ENCODE measurements at regions not wholly inside any gene's neighbourhood (a gene's known extent, or its start where the extent isn't known, plus 50 kb on each side); places are given as distances from the start of the nearest gene placed in this dataset.
"Not testable (repeated sequence)": the region's sequence is repeated elsewhere in the genome, so short reads cannot be mapped to it uniquely, and the experiment has no call there.

GRCh38 chr11:38924644-38925043, 2326.6 kb upstream of the RAG2 start:
- WGBS: 86% methylated on average over 1 of the region's 1 CpG
- H3K27me3 ChIP-seq (replicated peaks; ENCODE audit: insufficient read depth): no peaks in the 10 kb centered on the region
- H3K27ac ChIP-seq: no peak overlapping the region
- no peak overlapping the region for H3K4me3 ChIP-seq
- H3K9me3 ChIP-seq: no peaks in the 10 kb centered on the region
- H3K36me3 ChIP-seq: no peaks in the 10 kb centered on the region
- DNase-seq (ENCODE audit: low spot score): no peak
- no peaks in the 10 kb centered on the region for H3K4me1 ChIP-seq (replicated peaks)
- no peak for TF ChIP-seq POLR2AphosphoS5 (IDR thresholded peaks at IDR 0.05)
- no peak for TF ChIP-seq POLR2A (IDR thresholded peaks at IDR 0.05)
- no peak for TF ChIP-seq CTCF (IDR thresholded peaks at IDR 0.05)
- intact Hi-C loops (cut with DNase I): no loop called here

GRCh38 chr11:38900211-38900610, 2302.2 kb upstream of the RAG2 start:
- WGBS: 19% methylated on average over 6 of the region's 6 CpGs
- no peak for DNase-seq (ENCODE audit: low spot score)
- H3K4me3 ChIP-seq: no peak overlapping the region
- H3K27ac ChIP-seq: no peak overlapping the region
- H3K27me3 ChIP-seq (replicated peaks; ENCODE audit: insufficient read depth): no peaks in the 10 kb centered on the region
- no peaks in the 10 kb centered on the region for H3K9me3 ChIP-seq
- H3K36me3 ChIP-seq: no peaks in the 10 kb centered on the region
- no peaks in the 10 kb centered on the region for H3K4me1 ChIP-seq (replicated peaks)
- intact Hi-C loops (cut with DNase I): no loop called here
- TF ChIP-seq POLR2AphosphoS5 (IDR thresholded peaks at IDR 0.05): no peak

GRCh38 chr11:38894201-38894600, 2296.2 kb upstream of the RAG2 start:
- H3K27me3 ChIP-seq (replicated peaks; ENCODE audit: insufficient read depth); H3K36me3 ChIP-seq; H3K4me1 ChIP-seq (replicated peaks); H3K4me3 ChIP-seq; H3K9me3 ChIP-seq; H3K27ac ChIP-seq; DNase-seq (ENCODE audit: low spot score); intact Hi-C loops (cut with DNase I): not testable (repeated sequence)
- WGBS: 90% methylated on average over 6 of the region's 6 CpGs

GRCh38 chr11:38884145-38884865, 2286.3 kb upstream of the RAG2 start:
- Histone ChIP-seq H3K27me3 (replicated peaks; ENCODE audit: insufficient read depth) (no peaks in the 10 kb centered on the region), H3K9me3 (no peaks in the 10 kb centered on the region), H3K4me1 (replicated peaks) (no peaks in the 10 kb centered on the region), H3K4me3 (no peak overlapping the region), H3K27ac (no peak overlapping the region), H3K36me3 (no peaks in the 10 kb centered on the region)
- intact Hi-C loops (cut with DNase I): no loop called here
- WGBS: 88% methylated on average over 6 of the region's 6 CpGs
- no peak for DNase-seq (ENCODE audit: low spot score)
- TF ChIP-seq POLR2AphosphoS5 (IDR thresholded peaks at IDR 0.05): no peak
- TF ChIP-seq CTCF (IDR thresholded peaks at IDR 0.05): no peak
- TF ChIP-seq POLR2A (IDR thresholded peaks at IDR 0.05): no peak

GRCh38 chr11:38867338-38867737, 2269.3 kb upstream of the RAG2 start:
- Histone ChIP-seq H3K27me3 (replicated peaks; ENCODE audit: insufficient read depth) (no peaks in the 10 kb centered on the region), H3K27ac (no peak overlapping the region), H3K36me3 (no peaks in the 10 kb centered on the region), H3K4me3 (no peak overlapping the region), H3K4me1 (replicated peaks) (no peaks in the 10 kb centered on the region), H3K9me3 (no peaks in the 10 kb centered on the region)
- WGBS: 85% methylated on average over 3 of the region's 3 CpGs
- DNase-seq (ENCODE audit: low spot score): no peak
- intact Hi-C loops (cut with DNase I): no loop called here
- TF ChIP-seq POLR2A (IDR thresholded peaks at IDR 0.05): no peak
- no peak for TF ChIP-seq POLR2AphosphoS5 (IDR thresholded peaks at IDR 0.05)
- no peak for TF ChIP-seq CTCF (IDR thresholded peaks at IDR 0.05)

GRCh38 chr11:38865922-38866321, 2267.9 kb upstream of the RAG2 start:
- Histone ChIP-seq H3K36me3 (no peaks in the 10 kb centered on the region), H3K4me3 (no peak overlapping the region), H3K9me3 (no peaks in the 10 kb centered on the region), H3K4me1 (replicated peaks) (no peaks in the 10 kb centered on the region), H3K27me3 (replicated peaks; ENCODE audit: insufficient read depth) (no peaks in the 10 kb centered on the region), H3K27ac (no peak overlapping the region)
- TF ChIP-seq POLR2A (IDR thresholded peaks at IDR 0.05) (no peak), CTCF (IDR thresholded peaks at IDR 0.05) (no peak), POLR2AphosphoS5 (IDR thresholded peaks at IDR 0.05) (no peak)
- intact Hi-C loops (cut with DNase I): no loop called here
- no peak for DNase-seq (ENCODE audit: low spot score)
- WGBS: 80% methylated on average over 2 of the region's 2 CpGs
